OCI-LY1 (cell line): ENCODE measurements at regions not wholly inside any gene's neighbourhood (a gene's known extent, or its start where the extent isn't known, plus 50 kb on each side); places are given as distances from the start of the nearest gene placed in this dataset.

ENCODE experiments used
- H2AFZ ChIP-seq: fragments of 200-600 bp; sonication (generic), shearing (Covaris generic); 2 replicates; pipeline ENCODE4 v1.6.0; 2014; ENCODE audit warnings: antibody characterized with exemption, mild to moderate bottlenecking, low read length
- H3F3A ChIP-seq: fragments of 200-600 bp; sonication (generic), shearing (Covaris generic); 2 replicates; pipeline ENCODE4 v1.6.0; 2014; ENCODE audit warnings: mild to moderate bottlenecking, antibody characterized with exemption, low read length, moderate library complexity; ENCODE audit not compliant: insufficient read depth
- H3K27ac ChIP-seq: fragments of 200-600 bp; sonication (generic); 2 replicates; pipeline ENCODE4 v1.5.1; 2014; ENCODE audit warnings: low read length, mixed run types, mild to moderate bottlenecking, low read depth; ENCODE audit not compliant: poor library complexity, severe bottlenecking
- H3K27me3 ChIP-seq: fragments of 200-600 bp; sonication (generic); 2 replicates; pipeline ENCODE4 v1.6.0; 2014; ENCODE audit warnings: antibody characterized with exemption, mild to moderate bottlenecking, low read length, moderate library complexity; ENCODE audit not compliant: insufficient read depth
- H3K36me3 ChIP-seq: fragments of 200-600 bp; sonication (generic); 2 replicates; pipeline ENCODE4 v1.6.1; 2014; ENCODE audit warnings: mild to moderate bottlenecking, antibody characterized with exemption, low read length, moderate library complexity, mixed read lengths; ENCODE audit not compliant: insufficient read depth
- H3K4me1 ChIP-seq: fragments of 200-600 bp; sonication (generic); 2 replicates; pipeline ENCODE4 v1.5.1; 2014; ENCODE audit warnings: mild to moderate bottlenecking, low read length, moderate library complexity; ENCODE audit not compliant: insufficient read depth, severe bottlenecking
- H3K4me2 ChIP-seq: fragments of 200-600 bp; sonication (generic), shearing (Covaris generic); 2 replicates; pipeline ENCODE4 v1.6.1; 2014; ENCODE audit warnings: low read length
- H3K4me3 ChIP-seq: fragments of 200-600 bp; sonication (generic); 2 replicates; pipeline ENCODE4 v1.5.1; 2014; ENCODE audit warnings: low read length, low read depth, mild to moderate bottlenecking, mixed read lengths; ENCODE audit not compliant: poor library complexity, severe bottlenecking
- H3K79me2 ChIP-seq: fragments of 200-600 bp; shearing (Covaris generic); 2 replicates; pipeline ENCODE4 v1.6.1; 2016; ENCODE audit warnings: mixed run types, low read length, mixed read lengths; ENCODE audit not compliant: insufficient read depth
- H3K9ac ChIP-seq: fragments of 200-600 bp; sonication (generic), shearing (Covaris generic); 2 replicates; pipeline ENCODE4 v1.6.1; 2014; ENCODE audit warnings: mild to moderate bottlenecking, low read length, mixed read lengths
- H3K9me2 ChIP-seq: fragments of 200-600 bp; sonication (generic), shearing (Covaris generic); 2 replicates; pipeline ENCODE4 v1.6.1; 2014; ENCODE audit warnings: low read depth, mild to moderate bottlenecking, low read length, mixed read lengths
- H3K9me3 ChIP-seq: fragments of 200-600 bp; shearing (Covaris generic); 2 replicates; pipeline ENCODE4 v1.6.1; 2014; ENCODE audit warnings: low read length, mixed read lengths
- H4K20me1 ChIP-seq: fragments of 200-600 bp; sonication (generic), shearing (Covaris generic); 2 replicates; pipeline ENCODE4 v1.6.0; 2016; ENCODE audit warnings: mild to moderate bottlenecking, low read length; ENCODE audit not compliant: insufficient read depth
- CTCF ChIP-seq: fragments of 200-600 bp; sonication (generic), shearing (Covaris generic); IDR thresholded peaks from 2 replicates; pipeline ENCODE4 v1.5.1; 2017; ENCODE audit warnings: mild to moderate bottlenecking, antibody characterized with exemption, low read length, moderate library complexity, mixed read lengths
- EZH2 ChIP-seq: fragments of 200-600 bp; sonication (generic), shearing (Covaris generic); IDR thresholded peaks from 2 replicates; pipeline ENCODE4 v1.8.0; 2017; ENCODE audit warnings: borderline replicate concordance, mixed run types, mild to moderate bottlenecking, antibody characterized with exemption, low read length, moderate library complexity, mixed read lengths

- Histone ChIP-seq H3K27ac (no peak overlapping the region), H3F3A (no peaks in the 10 kb centered on the region), H3K4me3 (no peak overlapping the region), H2AFZ (no peak overlapping the region), H3K36me3 (no peaks in the 10 kb centered on the region), H3K4me1 (no peaks in the 10 kb centered on the region), H3K79me2 (no peaks in the 10 kb centered on the region), H4K20me1 (no peaks in the 10 kb centered on the region), H3K9me3 (no peaks in the 10 kb centered on the region), H3K9me2 (no peaks in the 10 kb centered on the region), H3K27me3 (no peaks in the 10 kb centered on the region), H3K4me2 (no peak overlapping the region), H3K9ac (no peak overlapping the region)
- TF ChIP-seq EZH2 (no peak), CTCF (no peak)
Observed at GRCh38 chr18:51540562-51540961, 343.1 kb upstream of the MEX3C start.

GRCh38 chr18:51541230-51541629 lies 343.7 kb upstream of the MEX3C start:
- Histone ChIP-seq H3K4me3 (no peak overlapping the region), H3K79me2 (no peaks in the 10 kb centered on the region), H4K20me1 (no peaks in the 10 kb centered on the region), H3K27me3 (no peaks in the 10 kb centered on the region), H3K27ac (no peak overlapping the region), H3K36me3 (no peaks in the 10 kb centered on the region), H3K4me1 (no peaks in the 10 kb centered on the region), H3K9me3 (no peaks in the 10 kb centered on the region), H3K9ac (no peak overlapping the region), H3F3A (no peaks in the 10 kb centered on the region), H3K9me2 (no peaks in the 10 kb centered on the region), H2AFZ (no peak overlapping the region), H3K4me2 (no peak overlapping the region)
- TF ChIP-seq CTCF (no peak), EZH2 (no peak)

GRCh38 chr18:51543658-51544155 lies 346.2 kb upstream of the MEX3C start:
- no peaks in the 10 kb centered on the region for H3F3A ChIP-seq
- no peaks in the 10 kb centered on the region for H3K27me3 ChIP-seq
- H3K9me3 ChIP-seq = no peaks in the 10 kb centered on the region
- no peaks in the 10 kb centered on the region for H3K79me2 ChIP-seq
- no peaks in the 10 kb centered on the region for H3K9me2 ChIP-seq
- H3K4me3 ChIP-seq = no peak overlapping the region
- TF ChIP-seq CTCF = no peak
- no peak for TF ChIP-seq EZH2
- no peak overlapping the region for H2AFZ ChIP-seq
- no peaks in the 10 kb centered on the region for H4K20me1 ChIP-seq
- no peak overlapping the region for H3K27ac ChIP-seq
- no peaks in the 10 kb centered on the region for H3K4me1 ChIP-seq
- H3K36me3 ChIP-seq = no peaks in the 10 kb centered on the region
- no peak overlapping the region for H3K4me2 ChIP-seq
- no peak overlapping the region for H3K9ac ChIP-seq
